GM19324 (cell line): ENCODE measurements at regions not wholly inside any gene's neighbourhood (a gene's known extent, or its start where the extent isn't known, plus 50 kb on each side); places are given as distances from the start of the nearest gene placed in this dataset.

Experiments used
- ATAC-seq: cut with Tn5 transposase; IDR thresholded peaks from one replicate; pipeline ENCODE4 v1.9.1; 2021; ENCODE audit warnings: mild to moderate bottlenecking, moderate library complexity; ENCODE audit not compliant: unreplicated experiment, low FRiP score

DNA sequence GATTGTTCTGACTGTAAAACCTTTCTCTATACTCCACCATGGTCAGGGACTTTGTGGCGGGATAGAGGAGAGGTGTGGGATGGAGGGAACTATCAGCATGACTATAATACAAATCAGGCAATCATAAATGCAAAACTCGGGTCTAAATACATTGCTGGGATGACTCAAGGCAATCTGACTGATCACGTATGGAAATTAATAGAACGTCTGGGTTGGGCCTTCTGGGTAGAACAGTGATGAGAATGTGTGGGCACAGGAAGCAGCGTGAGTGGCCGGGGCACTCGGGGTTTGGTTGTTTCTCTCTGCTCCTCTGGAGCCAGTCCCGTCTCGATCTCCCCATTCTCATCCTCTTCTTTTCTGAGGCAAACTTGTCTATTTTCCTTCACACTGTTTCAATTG, 485.8 kb downstream of the VRK1 start:
- no peak for ATAC-seq

DNA sequence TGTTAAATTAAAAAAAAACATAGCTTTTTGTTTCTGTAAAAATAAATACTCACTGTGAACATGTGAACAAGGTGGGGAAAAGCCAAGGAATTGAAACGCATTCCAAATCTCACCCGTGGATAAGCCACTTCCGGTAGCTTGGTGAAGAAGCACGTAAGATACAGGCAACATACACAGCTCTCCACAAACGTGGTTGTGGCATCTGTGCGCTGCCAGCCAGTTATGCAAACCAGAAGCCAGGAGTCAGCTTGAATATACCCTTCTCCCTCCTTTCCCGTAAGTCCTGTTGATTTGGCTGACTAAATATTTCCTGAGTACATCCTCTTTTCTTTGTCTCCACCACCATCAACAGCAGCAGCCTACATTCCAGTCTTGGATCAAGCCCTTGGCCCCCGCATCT, 486.2 kb downstream of the VRK1 start:
- no peak for ATAC-seq

DNA sequence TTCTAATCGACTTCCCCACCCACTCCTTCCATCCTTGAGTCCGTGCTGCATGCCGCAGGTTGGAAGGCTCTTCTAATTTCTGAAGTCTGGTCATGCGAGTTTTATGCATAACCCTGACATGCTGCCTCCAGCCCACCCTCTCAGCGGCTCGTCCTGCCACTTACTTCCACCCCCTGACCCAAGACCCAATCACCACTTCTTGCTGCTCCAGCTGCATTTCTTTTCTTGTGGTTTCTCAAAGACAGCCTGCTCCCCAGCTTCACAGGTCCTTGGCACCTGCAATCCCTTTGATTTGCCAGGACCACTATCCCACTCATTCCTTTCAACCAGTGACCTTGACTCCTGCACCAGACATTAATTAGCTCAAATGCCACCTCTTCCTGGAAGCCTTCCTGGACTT, 486.7 kb downstream of the VRK1 start:
- ATAC-seq: no peak

GRCh38 chr14:97287956-97288355, 490.8 kb downstream of the VRK1 start:
- no peak for ATAC-seq

DNA sequence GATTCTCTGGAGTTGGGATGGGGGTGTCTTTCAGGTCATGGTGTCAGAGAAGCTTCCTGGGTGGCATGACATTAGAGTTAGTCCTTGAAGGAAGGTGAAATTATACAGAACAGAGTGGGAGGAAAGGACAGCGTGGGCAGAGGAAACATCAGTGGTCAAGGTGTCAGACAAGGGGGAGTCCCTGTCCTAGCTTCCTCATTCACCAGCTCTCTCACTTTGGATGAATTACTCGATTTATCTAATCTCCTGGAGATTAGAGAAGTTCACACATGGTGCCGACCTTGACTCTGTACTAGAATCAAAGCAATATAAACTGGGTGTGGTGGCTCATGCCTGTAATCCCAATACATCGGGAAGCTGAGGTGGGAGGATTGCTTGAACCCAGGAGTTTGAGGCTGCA, 492.9 kb downstream of the VRK1 start:
- no peak for ATAC-seq

GRCh38 chr14:97290977-97291376, 493.8 kb downstream of the VRK1 start:
- ATAC-seq: no peak

GRCh38 chr14:97293659-97294058, 496.5 kb downstream of the VRK1 start:
- no peak for ATAC-seq

GRCh38 chr14:97295108-97295710, 498.0 kb downstream of the VRK1 start:
- no peak for ATAC-seq

- no peak for ATAC-seq
Observed at GRCh38 chr14:97296176-97296575, 499.0 kb downstream of the VRK1 start.

DNA sequence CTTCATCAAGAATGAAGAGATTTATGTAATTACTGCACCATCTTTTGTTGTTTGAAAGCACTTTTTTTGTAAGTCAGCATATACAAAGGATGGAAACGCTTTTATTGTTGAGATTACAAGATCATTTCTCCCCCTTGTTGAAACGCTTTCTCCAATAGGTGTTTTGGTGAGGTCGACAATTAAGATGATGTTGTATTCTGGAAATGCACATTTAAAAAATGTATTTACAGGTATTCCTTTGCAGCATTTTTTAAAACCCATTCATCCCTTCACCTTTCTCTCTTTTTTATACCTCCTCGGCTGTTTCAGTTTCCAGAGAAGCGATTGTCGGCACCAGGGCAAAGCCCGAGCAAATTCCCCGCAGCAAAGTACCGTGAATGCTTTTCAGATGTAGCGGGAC, 499.9 kb downstream of the VRK1 start:
- no peak for ATAC-seq

DNA sequence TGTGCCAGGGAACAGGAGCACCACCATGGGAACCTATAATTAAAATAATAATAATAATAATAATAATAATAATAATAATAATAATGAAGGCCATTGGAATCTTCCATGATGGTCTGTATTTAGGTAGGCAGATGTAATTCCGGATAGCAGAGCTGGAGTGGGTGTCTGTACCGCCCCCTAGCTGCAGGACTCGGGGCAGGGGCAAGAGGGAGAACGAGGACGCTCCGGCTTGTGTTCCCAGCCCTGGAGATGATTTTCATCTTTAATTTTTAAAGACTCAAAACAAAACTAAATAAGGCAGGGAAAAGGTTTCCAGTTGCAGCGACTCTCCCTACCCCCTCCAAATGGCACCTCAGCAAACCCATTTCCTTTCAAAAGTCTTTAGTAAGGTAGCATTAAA, 501.1 kb downstream of the VRK1 start:
- no peak for ATAC-seq

- ATAC-seq: no peak
Observed at GRCh38 chr14:97298736-97299135, 501.6 kb downstream of the VRK1 start.

GRCh38 chr14:97299661-97300060, 502.5 kb downstream of the VRK1 start:
- no peak for ATAC-seq

GRCh38 chr14:97301931-97302559, 504.9 kb downstream of the VRK1 start:
- ATAC-seq: no peak

GRCh38 chr14:97306133-97306759, 509.1 kb downstream of the VRK1 start:
- no peak for ATAC-seq

GRCh38 chr14:97306760-97307246, 509.6 kb downstream of the VRK1 start:
- no peak for ATAC-seq

DNA sequence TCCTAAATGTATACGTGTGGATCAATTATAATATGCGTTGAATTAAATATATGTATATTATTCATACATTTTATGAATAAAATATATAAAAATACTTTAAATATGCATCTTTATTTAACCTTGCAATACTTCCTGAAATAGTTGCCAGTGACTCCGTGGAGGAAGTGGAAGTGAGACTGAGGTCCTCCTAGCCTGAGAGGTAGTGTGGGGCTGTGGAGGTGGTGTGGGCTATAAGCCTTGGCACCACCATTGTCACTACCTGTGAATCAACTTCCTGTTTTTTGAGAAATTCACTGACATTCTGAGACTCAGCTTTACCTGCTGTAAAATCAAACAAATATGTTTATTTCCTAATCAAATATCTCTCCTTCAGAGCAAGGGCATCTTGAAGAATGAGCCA, 514.2 kb downstream of the VRK1 start:
- no peak for ATAC-seq

GRCh38 chr14:97312910-97313309, 515.7 kb downstream of the VRK1 start:
- ATAC-seq: no peak

GRCh38 chr14:97315790-97316189, 518.6 kb downstream of the VRK1 start:
- no peak for ATAC-seq

DNA sequence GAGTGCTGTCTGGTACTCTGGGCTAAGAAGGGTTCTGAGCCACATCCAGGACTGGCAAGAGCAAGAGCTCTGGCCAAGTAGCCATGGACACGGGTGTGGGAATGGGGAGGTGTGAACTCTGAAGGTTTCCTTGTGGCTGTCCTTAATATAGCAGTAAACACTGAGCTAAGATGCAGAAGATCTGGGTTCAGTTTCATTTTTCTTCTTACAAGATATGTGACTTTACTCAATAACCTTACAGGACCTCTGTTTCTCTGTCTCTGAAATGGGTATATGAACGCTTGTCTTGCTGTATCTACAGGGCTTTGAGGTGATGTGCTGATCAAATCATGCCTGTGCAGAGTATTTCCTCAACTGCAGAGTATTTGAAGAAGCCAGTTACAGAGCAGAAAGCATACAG, 521.2 kb downstream of the VRK1 start:
- ATAC-seq: no peak

GRCh38 chr14:97319691-97320090, 522.5 kb downstream of the VRK1 start:
- no peak for ATAC-seq

DNA sequence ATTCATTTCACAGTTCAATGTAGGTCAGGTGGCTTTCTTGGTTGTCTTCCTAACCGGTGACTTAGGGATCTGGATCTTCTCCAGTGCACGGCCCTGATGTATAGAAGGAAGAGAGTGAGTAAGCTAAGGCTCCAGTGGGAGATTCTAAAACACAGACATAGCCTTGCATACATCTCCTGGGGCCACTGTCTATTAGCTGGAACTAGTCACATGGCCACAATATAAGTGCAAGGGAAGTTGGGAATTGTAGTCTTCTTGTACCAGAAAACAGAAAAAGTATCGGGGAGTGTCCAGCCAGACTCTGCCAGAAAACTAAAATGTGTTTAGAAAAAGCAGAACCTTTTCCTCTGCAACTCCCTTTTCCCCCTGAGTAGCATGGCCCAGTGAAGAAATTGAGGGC, 531.6 kb downstream of the VRK1 start:
- no peak for ATAC-seq
